ENCODE measurements at regions not wholly inside any gene's neighbourhood (a gene's known extent, or its start where the extent isn't known, plus 50 kb on each side); places are given as distances from the start of the nearest gene placed in this dataset.

DNA sequence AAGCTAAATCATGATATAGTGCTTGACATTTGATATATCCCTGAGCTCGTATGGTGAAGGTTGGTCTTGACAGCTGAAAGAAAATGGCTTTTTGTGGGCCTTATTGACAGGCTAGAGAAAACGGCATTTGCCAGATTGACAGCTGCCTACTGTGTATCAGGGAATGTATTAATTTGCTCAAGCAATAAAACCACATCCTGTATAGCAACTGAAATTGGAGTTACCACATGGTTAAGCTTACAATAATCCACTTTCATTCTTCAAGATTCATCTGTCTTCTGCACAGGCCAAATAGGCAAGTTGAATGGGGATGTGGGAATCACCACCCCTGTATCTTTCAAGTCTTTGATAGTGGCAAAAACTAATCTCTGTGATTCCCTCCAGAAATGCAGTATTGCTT, 76.2 kb upstream of the IL2 start:
- no peak for TF ChIP-seq KDM5A (IDR thresholded peaks at IDR 0.05; ENCODE audit: low read length)
- TF ChIP-seq SRF (IDR thresholded peaks at IDR 0.05; ENCODE audit: low read depth, low read length): no peak
- TF ChIP-seq, protein P1, sequence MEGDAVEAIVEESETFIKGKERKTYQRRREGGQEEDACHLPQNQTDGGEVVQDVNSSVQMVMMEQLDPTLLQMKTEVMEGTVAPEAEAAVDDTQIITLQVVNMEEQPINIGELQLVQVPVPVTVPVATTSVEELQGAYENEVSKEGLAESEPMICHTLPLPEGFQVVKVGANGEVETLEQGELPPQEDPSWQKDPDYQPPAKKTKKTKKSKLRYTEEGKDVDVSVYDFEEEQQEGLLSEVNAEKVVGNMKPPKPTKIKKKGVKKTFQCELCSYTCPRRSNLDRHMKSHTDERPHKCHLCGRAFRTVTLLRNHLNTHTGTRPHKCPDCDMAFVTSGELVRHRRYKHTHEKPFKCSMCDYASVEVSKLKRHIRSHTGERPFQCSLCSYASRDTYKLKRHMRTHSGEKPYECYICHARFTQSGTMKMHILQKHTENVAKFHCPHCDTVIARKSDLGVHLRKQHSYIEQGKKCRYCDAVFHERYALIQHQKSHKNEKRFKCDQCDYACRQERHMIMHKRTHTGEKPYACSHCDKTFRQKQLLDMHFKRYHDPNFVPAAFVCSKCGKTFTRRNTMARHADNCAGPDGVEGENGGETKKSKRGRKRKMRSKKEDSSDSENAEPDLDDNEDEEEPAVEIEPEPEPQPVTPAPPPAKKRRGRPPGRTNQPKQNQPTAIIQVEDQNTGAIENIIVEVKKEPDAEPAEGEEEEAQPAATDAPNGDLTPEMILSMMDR (IDR thresholded peaks at IDR 0.05; ENCODE audit: control extremely low read depth in 1 of 3, insufficient read depth in 1 of 3, low read depth in 1 of 3, low read length in 3 of 3): no peak
- TF ChIP-seq, protein P2, sequence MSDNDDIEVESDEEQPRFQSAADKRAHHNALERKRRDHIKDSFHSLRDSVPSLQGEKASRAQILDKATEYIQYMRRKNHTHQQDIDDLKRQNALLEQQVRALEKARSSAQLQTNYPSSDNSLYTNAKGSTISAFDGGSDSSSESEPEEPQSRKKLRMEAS (IDR thresholded peaks at IDR 0.05): no peak
- TF ChIP-seq POLR2A (IDR thresholded peaks at IDR 0.05; ENCODE audit: control extremely low read depth in 1 of 2, low read depth in 2 of 2, low read length in 2 of 2): no peak
- TF ChIP-seq HDAC2 (IDR thresholded peaks at IDR 0.05; ENCODE audit: borderline replicate concordance in 1 of 2, low read depth in 2 of 2, low read length in 2 of 2): no peak
- TF ChIP-seq GABPA (IDR thresholded peaks at IDR 0.05; ENCODE audit: borderline replicate concordance, insufficient read depth, low read length): no peak
- TF ChIP-seq EGR1 (IDR thresholded peaks at IDR 0.05; ENCODE audit: borderline replicate concordance, low read depth, low read length): no peak
- TF ChIP-seq EZH2 (IDR thresholded peaks at IDR 0.05; ENCODE audit: low read depth, low read length, severe bottlenecking): no peak
